Heart right ventricle (tissue), 16 donors: ENCODE measurements at regions not wholly inside any gene's neighbourhood (a gene's known extent, or its start where the extent isn't known, plus 50 kb on each side); places are given as distances from the start of the nearest gene placed in this dataset.
A peak's percentile ranks its signal among the peaks of the same experiment; 100 is the strongest.
"Not testable (repeated sequence)": the region's sequence is repeated elsewhere in the genome, so short reads cannot be mapped to it uniquely, and the experiment has no call there.

Experiments used
- ATAC-seq, 8 donors: fragments of 200-7000 bp; cut with Tn5 transposase; one replicate each; pipeline ENCODE4 v1.9.1; 2020; ENCODE audit warnings: mild to moderate bottlenecking in 8 of 8, moderate library complexity in 8 of 8, moderate number of reproducible peaks in 1 of 8
- DNase-seq, 2 donors: peaks; one replicate each; pipeline ENCODE4 v3.0.0-alpha.2; 2020
- H3K27ac ChIP-seq, 10 donors: fragments of 200-600 bp; sonication (generic) in 2 of 10; one replicate each; pipeline versions ENCODE4 v1.5.0 to v1.8.0; 2020 to 2022; ENCODE audit warnings: mild to moderate bottlenecking in 3 of 10
- H3K27me3 ChIP-seq, 7 donors: fragments of 200-600 bp; one replicate each; pipeline ENCODE4 v1.8.0; 2021 to 2022; ENCODE audit warnings: mild to moderate bottlenecking in 2 of 7
- H3K36me3 ChIP-seq, 9 donors: fragments of 200-600 bp; sonication (generic) in 1 of 9; one replicate each; pipeline versions ENCODE4 v1.5.0 to v1.8.0; 2020 to 2022; ENCODE audit warnings: mild to moderate bottlenecking in 2 of 9
- H3K4me1 ChIP-seq, 9 donors: fragments of 200-600 bp; sonication (generic) in 1 of 9; one replicate each; pipeline versions ENCODE4 v1.5.0 to v1.8.0; 2020 to 2022; ENCODE audit warnings: mild to moderate bottlenecking in 4 of 9
- H3K4me3 ChIP-seq, 10 donors: fragments of 200-600 bp; sonication (generic) in 2 of 10; one replicate each; pipeline versions ENCODE4 v1.5.0 to v1.8.0; 2020 to 2022; ENCODE audit warnings: mild to moderate bottlenecking in 7 of 10, moderate library complexity in 2 of 10
- H3K9me3 ChIP-seq, 11 donors: fragments of 200-600 bp in 10 of 11; sonication (generic) in 2 of 11; one replicate each; pipeline versions ENCODE4 v1.5.0 to v1.8.0; 2013 to 2022; ENCODE audit warnings: mild to moderate bottlenecking in 2 of 11, control low read depth in 1 of 11, moderate library complexity in 1 of 11
- WGBS, 2 donors: extraction: QIAGEN DNeasy Blood & Tissue Kit; methylation state at CpG; one replicate each; pipeline ENCODE4 v1.1.7; 2013; ENCODE audit warnings: inconsistent platforms in 1 of 2; 5-methylcytosine and 5-hydroxymethylcytosine counted together
- intact Hi-C, 10 donors: fragments of 100-400 bp; cut with DNase I; formaldehyde crosslinking; loops; one replicate each; pipeline versions ENCODE4 v1.11.1 to v1.14.2; 2022
- TF ChIP-seq, protein P1 (sequence below), 9 donors: fragments of 200-600 bp; sonication (generic) in 2 of 9; IDR thresholded peaks; one replicate each; pipeline versions ENCODE4 v1.5.0 to v1.8.0; 2021 to 2022; ENCODE audit warnings: antibody characterized with exemption in 9 of 9, mild to moderate bottlenecking in 5 of 9, moderate library complexity in 1 of 9
- donor health status: Arrhythmogenic right ventricular cardiomyopathy.
- donor health status: ischemic (EF 13 %, LVEDD 7.1; RV severe dilation, severe dysfunction).
- donor health status: healthy with polysubstance abuse.
- donor health status: DM: no; HTN: yes; CAD: no.
- donor health status: DM: no; HTN: no; CAD: no.
- donor health status: ischemic (EF 25% LVEDD 6.9; RV normal size, moderate dysfunction).
- donor health status: ischemic (EF 25% LVEDD 5.7; RV mildly dilated, moderate dysfunction).
- donor health status: healthy.
- donor health status: DM: yes; HTN: yes; CAD: no.
- donor health status: Ischemic cardiomyopathy.
- donor health status: ischemic (EF 35%, LVEDD 5.7; RV mildly dilated, moderate dysfunction).
- donor health status: nonischemic (EF 11% LVEDD 7.7; RV severe dilation, severe dysfunction).
- donor health status: DM: yes; HTN: yes; CAD: no.
- donor health status: PGD.
- donor health status: ischemic (EF 29% LVEDD 5.4; RV normal size, mild dysfunction).
- donor health status: nonischemic (EF 23%, LVEDD 6.1; RV moderate dilation, normal function).

DNA sequence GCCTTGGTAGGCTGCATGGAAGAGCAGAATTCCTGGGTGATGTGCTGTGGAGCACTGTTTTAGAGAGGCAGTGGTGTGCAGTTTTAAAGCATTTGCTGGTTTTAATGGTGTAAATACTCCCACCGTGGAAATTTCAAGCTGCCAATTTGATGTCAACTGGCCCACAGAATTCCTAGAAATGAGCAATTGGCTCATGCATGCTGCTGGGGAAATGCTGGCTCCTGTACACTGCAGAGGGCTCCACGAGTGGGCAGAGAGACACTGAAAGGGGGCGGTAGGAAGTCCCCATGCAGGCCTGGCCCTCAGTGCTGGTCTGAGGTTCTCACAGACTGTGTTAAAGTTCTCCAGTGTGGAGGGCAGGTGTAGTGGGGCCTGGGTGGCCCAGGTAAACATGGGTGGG, 99.4 kb upstream of the NTF3 start:
- intact Hi-C loops: no loop called here
- no peak overlapping the region for H3K27ac ChIP-seq
- H3K9me3 ChIP-seq: no peaks in the 10 kb centered on the region
- H3K4me3 ChIP-seq: no peak overlapping the region
- DNase-seq (no peak), ATAC-seq (no peak)
- TF ChIP-seq, protein P1, sequence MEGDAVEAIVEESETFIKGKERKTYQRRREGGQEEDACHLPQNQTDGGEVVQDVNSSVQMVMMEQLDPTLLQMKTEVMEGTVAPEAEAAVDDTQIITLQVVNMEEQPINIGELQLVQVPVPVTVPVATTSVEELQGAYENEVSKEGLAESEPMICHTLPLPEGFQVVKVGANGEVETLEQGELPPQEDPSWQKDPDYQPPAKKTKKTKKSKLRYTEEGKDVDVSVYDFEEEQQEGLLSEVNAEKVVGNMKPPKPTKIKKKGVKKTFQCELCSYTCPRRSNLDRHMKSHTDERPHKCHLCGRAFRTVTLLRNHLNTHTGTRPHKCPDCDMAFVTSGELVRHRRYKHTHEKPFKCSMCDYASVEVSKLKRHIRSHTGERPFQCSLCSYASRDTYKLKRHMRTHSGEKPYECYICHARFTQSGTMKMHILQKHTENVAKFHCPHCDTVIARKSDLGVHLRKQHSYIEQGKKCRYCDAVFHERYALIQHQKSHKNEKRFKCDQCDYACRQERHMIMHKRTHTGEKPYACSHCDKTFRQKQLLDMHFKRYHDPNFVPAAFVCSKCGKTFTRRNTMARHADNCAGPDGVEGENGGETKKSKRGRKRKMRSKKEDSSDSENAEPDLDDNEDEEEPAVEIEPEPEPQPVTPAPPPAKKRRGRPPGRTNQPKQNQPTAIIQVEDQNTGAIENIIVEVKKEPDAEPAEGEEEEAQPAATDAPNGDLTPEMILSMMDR (IDR thresholded peaks at IDR 0.05): no peak
- H3K27me3 ChIP-seq: peaks cover 0 to 15% (median 0%) of the 10 kb centered on the region in 7 donors
- H3K36me3 ChIP-seq: no peaks in the 10 kb centered on the region
- H3K4me1 ChIP-seq: peaks cover 0 to 10% (median 0%) of the 10 kb centered on the region in 9 donors
- 76 to 77% methylated on average over 3 of the region's 3 CpGs for WGBS, 2 donors

DNA sequence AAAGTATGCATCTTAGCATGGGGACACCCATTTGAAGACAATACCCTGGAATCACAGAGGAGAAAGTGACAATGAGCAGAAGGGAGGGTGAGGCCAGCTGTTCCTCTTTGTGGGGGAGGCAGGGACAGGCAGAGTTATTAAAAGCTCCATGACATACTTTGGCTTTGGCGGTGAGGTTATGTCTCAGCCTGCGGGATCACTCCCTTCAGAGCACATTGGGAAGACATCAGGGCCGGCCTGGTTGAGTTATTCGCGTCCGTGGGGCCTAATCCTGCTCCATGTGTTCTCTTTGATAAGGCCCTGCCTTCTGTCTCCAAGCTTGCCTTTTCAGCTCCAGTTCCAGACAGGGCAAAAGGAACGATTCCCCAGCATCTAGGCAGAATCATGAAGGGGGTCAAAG, 98.8 kb upstream of the NTF3 start:
- 43 to 46% methylated on average over 7 of the region's 7 CpGs for WGBS, 2 donors
- peak in 7 of 8 donors; percentile 71 to 94 (median 82) for ATAC-seq
- intact Hi-C loops: no loop called here
- peak in 1 of 2 donors; percentile 18 for DNase-seq
- H3K36me3 ChIP-seq: no peaks in the 10 kb centered on the region
- peaks cover 0 to 10% (median 0%) of the 10 kb centered on the region in 9 donors for H3K4me1 ChIP-seq
- no peak overlapping the region for H3K4me3 ChIP-seq
- TF ChIP-seq, protein P1 (IDR thresholded peaks at IDR 0.05): no peak
- H3K27me3 ChIP-seq: peaks cover 0 to 19% (median 0%) of the 10 kb centered on the region in 7 donors
- no peaks in the 10 kb centered on the region for H3K9me3 ChIP-seq
- H3K27ac ChIP-seq: peak overlapping the region in 3 of 10 donors; percentile 20 to 47 (median 22)

GRCh38 chr12:5335069-5335468, 96.8 kb upstream of the NTF3 start:
- ATAC-seq: no peak
- TF ChIP-seq, protein P1 (IDR thresholded peaks at IDR 0.05): no peak
- no peaks in the 10 kb centered on the region for H3K9me3 ChIP-seq
- no peak overlapping the region for H3K27ac ChIP-seq
- H3K36me3 ChIP-seq: no peaks in the 10 kb centered on the region
- H3K4me3 ChIP-seq: no peak overlapping the region
- H3K4me1 ChIP-seq: peaks cover 0 to 5% (median 0%) of the 10 kb centered on the region in 9 donors
- peaks cover 0 to 19% (median 0%) of the 10 kb centered on the region in 7 donors for H3K27me3 ChIP-seq
- WGBS, 2 donors: 84 to 89% methylated on average over 2 of the region's 2 CpGs
- DNase-seq: no peak
- intact Hi-C loops: no loop called here

DNA sequence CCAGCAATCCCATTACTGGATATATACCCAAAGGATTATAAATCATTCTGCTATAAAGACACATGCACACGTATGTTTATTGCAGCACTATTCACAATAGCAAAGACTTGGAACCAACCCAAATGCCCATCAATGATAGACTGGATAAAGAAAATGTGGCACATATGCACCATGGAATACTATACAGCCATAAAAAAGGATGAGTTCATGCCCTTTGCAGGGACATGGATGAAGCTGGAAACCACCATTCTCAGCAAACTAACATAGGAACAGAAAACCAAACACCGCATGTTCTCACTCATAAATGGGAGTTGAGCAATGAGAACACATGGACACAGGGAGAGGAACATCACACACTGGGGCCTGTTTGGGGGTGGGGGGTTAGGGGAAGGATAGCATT, 90.8 kb upstream of the NTF3 start:
- ATAC-seq, intact Hi-C loops: not testable (repeated sequence)
- WGBS, 2 donors: 50 to 94% methylated on average over 2 of the region's 2 CpGs

DNA sequence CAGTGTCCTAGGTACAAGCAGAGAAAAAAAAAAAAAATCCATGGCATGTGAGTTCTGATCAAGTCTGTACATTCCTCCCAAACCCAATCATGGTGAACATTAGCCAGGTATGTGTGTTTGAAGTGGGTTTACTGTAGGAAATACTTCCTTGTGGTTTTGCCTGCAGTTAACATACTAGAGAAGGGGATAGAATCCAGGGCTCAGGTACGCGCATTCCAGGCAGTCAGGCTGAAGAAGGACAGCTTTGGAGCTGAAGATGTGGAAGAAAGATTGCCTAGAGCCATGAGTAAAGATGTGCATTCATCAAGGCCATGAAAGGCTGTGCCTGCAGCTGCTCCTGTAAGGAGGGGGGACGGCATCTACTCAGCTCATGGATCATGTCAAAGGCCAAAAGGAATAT, 88.2 kb upstream of the NTF3 start:
- Histone ChIP-seq H3K9me3 (peaks cover 0 to 6% (median 0%) of the 10 kb centered on the region in 11 donors), H3K27me3 (peaks cover 0 to 21% (median 0%) of the 10 kb centered on the region in 7 donors), H3K4me3 (no peak overlapping the region), H3K4me1 (no peaks in the 10 kb centered on the region), H3K36me3 (no peaks in the 10 kb centered on the region), H3K27ac (no peak overlapping the region)
- TF ChIP-seq, protein P1 (IDR thresholded peaks at IDR 0.05): no peak
- 87 to 91% methylated on average over 3 of the region's 3 CpGs for WGBS, 2 donors
- intact Hi-C loops: no loop called here
- DNase-seq (no peak), ATAC-seq (no peak)

More for the DNA sequence above, 90.8 kb upstream of the NTF3 start:
- not testable (repeated sequence) for H3K36me3 ChIP-seq, H3K4me3 ChIP-seq, H3K4me1 ChIP-seq, H3K9me3 ChIP-seq, DNase-seq, H3K27ac ChIP-seq
- peaks cover 0 to 16% (median 0%) of the 10 kb centered on the region in 7 donors for H3K27me3 ChIP-seq
